ENCODE measurements at regions not wholly inside any gene's neighbourhood (a gene's known extent, or its start where the extent isn't known, plus 50 kb on each side); places are given as distances from the start of the nearest gene placed in this dataset.

DNA sequence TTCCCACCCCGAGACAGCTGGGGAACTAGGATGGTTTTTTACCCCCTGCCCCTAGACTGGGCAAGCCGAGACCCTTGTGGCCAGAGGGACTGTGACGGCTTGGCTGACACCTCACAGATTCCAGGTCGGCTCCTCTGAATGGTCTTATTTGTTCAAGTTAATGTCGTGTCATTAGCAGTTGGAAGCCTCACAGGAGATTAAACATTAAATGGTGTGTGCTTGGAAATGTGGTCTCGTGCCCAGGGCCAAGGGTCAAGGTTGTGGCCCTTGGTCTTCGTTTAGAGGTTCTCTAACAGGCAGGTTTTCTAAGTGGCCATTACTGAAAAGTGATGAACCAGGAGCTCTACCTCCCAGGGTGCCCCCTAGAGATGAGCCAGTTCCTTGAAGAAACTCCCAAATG is 61.2 kb upstream of the RXRA start:
- Histone ChIP-seq H3K36me3 (no peaks in the 10 kb centered on the region), H3K4me1 (replicated peaks) (no peaks in the 10 kb centered on the region), H3K4me3 (no peak overlapping the region), H3K27me3 (replicated peaks; ENCODE audit: insufficient read depth) (no peaks in the 10 kb centered on the region), H3K9me3 (no peaks in the 10 kb centered on the region), H3K27ac (no peak overlapping the region)
- intact Hi-C loops (cut with DNase I) = no loop called here
- DNase-seq (ENCODE audit: low spot score) = no peak
- WGBS = 82% methylated on average over 7 of the region's 7 CpGs
- TF ChIP-seq, protein P1, sequence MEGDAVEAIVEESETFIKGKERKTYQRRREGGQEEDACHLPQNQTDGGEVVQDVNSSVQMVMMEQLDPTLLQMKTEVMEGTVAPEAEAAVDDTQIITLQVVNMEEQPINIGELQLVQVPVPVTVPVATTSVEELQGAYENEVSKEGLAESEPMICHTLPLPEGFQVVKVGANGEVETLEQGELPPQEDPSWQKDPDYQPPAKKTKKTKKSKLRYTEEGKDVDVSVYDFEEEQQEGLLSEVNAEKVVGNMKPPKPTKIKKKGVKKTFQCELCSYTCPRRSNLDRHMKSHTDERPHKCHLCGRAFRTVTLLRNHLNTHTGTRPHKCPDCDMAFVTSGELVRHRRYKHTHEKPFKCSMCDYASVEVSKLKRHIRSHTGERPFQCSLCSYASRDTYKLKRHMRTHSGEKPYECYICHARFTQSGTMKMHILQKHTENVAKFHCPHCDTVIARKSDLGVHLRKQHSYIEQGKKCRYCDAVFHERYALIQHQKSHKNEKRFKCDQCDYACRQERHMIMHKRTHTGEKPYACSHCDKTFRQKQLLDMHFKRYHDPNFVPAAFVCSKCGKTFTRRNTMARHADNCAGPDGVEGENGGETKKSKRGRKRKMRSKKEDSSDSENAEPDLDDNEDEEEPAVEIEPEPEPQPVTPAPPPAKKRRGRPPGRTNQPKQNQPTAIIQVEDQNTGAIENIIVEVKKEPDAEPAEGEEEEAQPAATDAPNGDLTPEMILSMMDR (IDR thresholded peaks at IDR 0.05) = no peak
- TF ChIP-seq POLR2A (IDR thresholded peaks at IDR 0.05) (no peak), POLR2AphosphoS5 (IDR thresholded peaks at IDR 0.05) (no peak)

DNA sequence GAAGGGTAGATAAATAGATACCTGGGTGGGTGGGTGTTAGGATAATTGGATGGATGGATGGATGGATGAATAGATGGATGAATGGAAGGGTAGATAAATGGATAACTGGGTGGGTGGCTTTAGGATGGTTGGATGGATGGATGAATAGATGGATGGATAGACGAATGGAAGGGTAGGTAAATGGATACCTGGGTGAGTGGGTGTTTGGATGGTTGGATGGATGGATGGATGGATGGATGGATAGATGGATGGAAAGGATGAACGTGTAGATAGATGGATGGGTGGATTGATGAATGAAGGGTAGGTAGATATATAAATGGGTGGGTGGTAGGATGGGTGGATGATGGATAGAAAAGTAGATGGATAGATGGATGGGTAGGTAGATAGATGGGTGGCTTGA is 59.8 kb upstream of the RXRA start:
- WGBS = 89% methylated on average over 2 of the region's 2 CpGs
- H3K36me3 ChIP-seq = no peaks in the 10 kb centered on the region
- H3K4me3 ChIP-seq = no peak overlapping the region
- intact Hi-C loops (cut with DNase I) = no loop called here
- no peak for DNase-seq (ENCODE audit: low spot score)
- no peaks in the 10 kb centered on the region for H3K9me3 ChIP-seq
- no peaks in the 10 kb centered on the region for H3K27me3 ChIP-seq (replicated peaks; ENCODE audit: insufficient read depth)
- TF ChIP-seq, protein P1 (IDR thresholded peaks at IDR 0.05) = no peak
- H3K4me1 ChIP-seq (replicated peaks) = no peaks in the 10 kb centered on the region
- H3K27ac ChIP-seq = no peak overlapping the region

DNA sequence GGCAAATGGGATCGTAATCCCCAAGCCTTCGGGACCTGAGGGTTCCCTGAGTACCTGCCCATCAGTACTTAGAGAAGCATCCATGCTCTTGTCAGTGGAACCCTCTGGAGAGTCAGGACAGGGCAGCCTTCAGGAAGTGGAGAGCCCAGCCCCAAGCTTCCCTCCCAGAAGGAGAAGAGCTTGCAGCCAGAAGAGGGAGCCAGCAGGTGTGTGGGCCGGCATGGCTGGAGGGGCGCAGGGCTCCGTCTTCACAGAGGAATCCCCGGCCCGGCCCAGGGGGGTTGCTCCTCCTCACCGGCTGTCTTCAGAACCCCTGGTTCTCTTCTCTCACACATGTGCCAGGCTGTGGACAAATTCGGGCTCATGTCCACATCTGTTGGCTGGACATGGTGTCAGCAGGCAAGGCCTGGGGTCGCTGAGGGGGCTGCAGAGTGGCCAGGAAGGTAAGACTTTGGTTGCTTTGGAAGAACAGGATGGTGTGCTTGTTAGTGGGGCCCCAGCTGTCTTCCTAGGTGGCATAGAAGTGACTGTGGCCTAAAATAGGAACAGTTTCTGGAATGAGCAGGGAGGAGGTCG is 58.9 kb upstream of the RXRA start:
- no peak for DNase-seq (ENCODE audit: low spot score)
- H3K27me3 ChIP-seq (replicated peaks; ENCODE audit: insufficient read depth) = no peaks in the 10 kb centered on the region
- 86% methylated on average over 10 of the region's 11 CpGs for WGBS
- intact Hi-C loops (cut with DNase I) = no loop called here
- no peaks in the 10 kb centered on the region for H3K36me3 ChIP-seq
- no peaks in the 10 kb centered on the region for H3K9me3 ChIP-seq
- no peak overlapping the region for H3K4me3 ChIP-seq
- no peak overlapping the region for H3K27ac ChIP-seq
- no peaks in the 10 kb centered on the region for H3K4me1 ChIP-seq (replicated peaks)
- TF ChIP-seq POLR2AphosphoS5 (IDR thresholded peaks at IDR 0.05) = no peak
- TF ChIP-seq, protein P1 (IDR thresholded peaks at IDR 0.05) = no peak
- TF ChIP-seq POLR2A (IDR thresholded peaks at IDR 0.05) = no peak

DNA sequence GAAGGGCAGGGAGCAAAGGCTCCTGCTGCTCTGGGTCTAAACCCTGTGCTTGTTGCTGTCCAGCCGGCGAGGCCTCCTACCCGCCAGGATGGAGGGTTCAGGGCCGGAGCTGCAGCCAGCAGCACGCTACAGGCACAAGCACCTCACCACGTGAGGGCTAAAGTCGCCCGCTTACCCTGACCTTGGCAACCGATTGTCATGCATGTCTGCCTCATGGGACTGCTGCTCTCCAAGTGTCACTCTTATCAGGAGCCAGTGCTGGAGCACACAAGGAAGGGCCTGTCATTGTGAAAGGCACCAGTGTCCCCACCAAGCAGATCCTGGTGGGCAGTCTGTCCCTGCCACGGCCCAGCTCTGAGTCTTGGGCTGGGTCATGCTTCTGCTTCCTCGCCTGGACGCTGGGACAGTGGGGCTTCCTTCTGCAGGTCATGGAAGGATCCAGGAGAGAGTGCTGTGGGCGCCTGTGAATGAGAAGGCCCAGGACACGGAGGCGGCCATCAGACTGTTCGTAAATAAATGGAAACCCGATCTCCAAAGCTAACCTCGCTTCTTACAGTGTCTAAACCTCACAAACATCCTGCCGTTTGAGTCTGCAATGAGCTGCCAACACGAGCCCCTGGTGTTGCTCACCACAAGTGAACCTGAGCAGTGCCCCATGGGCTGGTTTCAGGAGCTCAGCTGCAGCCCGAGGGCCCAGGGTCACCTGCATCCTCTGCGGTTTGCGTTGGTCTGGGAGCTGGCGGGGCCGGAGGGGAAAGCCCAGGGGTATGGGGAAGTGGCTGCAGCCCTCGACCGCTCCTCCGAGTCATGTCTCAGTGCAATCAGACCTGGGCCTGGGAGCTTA is 58.2 kb upstream of the RXRA start:
- Histone ChIP-seq H3K9me3 (no peaks in the 10 kb centered on the region), H3K36me3 (no peaks in the 10 kb centered on the region), H3K4me3 (no peak overlapping the region), H3K27me3 (replicated peaks; ENCODE audit: insufficient read depth) (no peaks in the 10 kb centered on the region), H3K27ac (no peak overlapping the region), H3K4me1 (replicated peaks) (no peaks in the 10 kb centered on the region)
- intact Hi-C loops (cut with DNase I) = no loop called here
- no peak for DNase-seq (ENCODE audit: low spot score)
- WGBS = 77% methylated on average over 28 of the region's 28 CpGs
- TF ChIP-seq, protein P1 (IDR thresholded peaks at IDR 0.05) = no peak
- no peak for TF ChIP-seq POLR2AphosphoS5 (IDR thresholded peaks at IDR 0.05)
- TF ChIP-seq POLR2A (IDR thresholded peaks at IDR 0.05) = no peak

DNA sequence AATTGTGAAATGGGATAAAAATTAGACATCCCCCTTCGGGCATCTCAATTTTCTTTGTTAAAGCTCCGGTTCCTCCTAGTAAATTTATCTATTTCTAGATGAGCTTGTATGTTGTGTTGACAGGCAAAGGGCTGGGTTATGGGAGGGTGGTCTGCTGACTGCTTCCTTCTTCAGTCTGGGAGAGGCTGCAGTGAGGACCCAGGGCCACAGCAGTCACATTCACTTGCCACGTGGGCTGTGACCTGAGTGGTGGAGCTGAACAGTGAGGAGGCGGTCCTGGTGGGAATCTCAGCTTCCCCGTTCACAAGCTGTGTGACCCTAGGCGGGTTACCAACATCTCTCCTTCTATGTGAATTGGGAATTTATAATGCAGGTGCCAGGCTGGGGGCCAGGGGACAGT is 57.5 kb upstream of the RXRA start:
- Histone ChIP-seq H3K9me3 (no peaks in the 10 kb centered on the region), H3K36me3 (no peaks in the 10 kb centered on the region), H3K27me3 (replicated peaks; ENCODE audit: insufficient read depth) (no peaks in the 10 kb centered on the region), H3K27ac (no peak overlapping the region), H3K4me3 (no peak overlapping the region), H3K4me1 (replicated peaks) (no peaks in the 10 kb centered on the region)
- 90% methylated on average over 5 of the region's 6 CpGs for WGBS
- intact Hi-C loops (cut with DNase I) = no loop called here
- DNase-seq (ENCODE audit: low spot score) = no peak
- TF ChIP-seq POLR2AphosphoS5 (IDR thresholded peaks at IDR 0.05) (no peak), POLR2A (IDR thresholded peaks at IDR 0.05) (no peak)
- TF ChIP-seq, protein P1 (IDR thresholded peaks at IDR 0.05) = no peak
